Gastroesophageal sphincter (tissue), 4 donors: ENCODE measurements at regions not wholly inside any gene's neighbourhood (a gene's known extent, or its start where the extent isn't known, plus 50 kb on each side); places are given as distances from the start of the nearest gene placed in this dataset.

Source experiments
- ATAC-seq: fragments of 150-250 bp; one replicate; pipeline ENCODE4 v1.9.1; 2016; ENCODE audit warnings: mild to moderate bottlenecking, moderate library complexity
- H3K27ac ChIP-seq, 4 donors: fragments of 200-600 bp; sonication (generic) in 3 of 4; 1 replicate in 3 of 4; 2 replicates in 1 of 4; pipeline ENCODE4 v1.5.1; 2016 to 2019
- H3K27me3 ChIP-seq: fragments of 200-600 bp; sonication (generic); one replicate; pipeline ENCODE4 v1.5.1; 2019
- H3K36me3 ChIP-seq, 2 donors: fragments of 200-600 bp; sonication (generic); one replicate each; pipeline ENCODE4 v1.5.1; 2019; ENCODE audit warnings: control low read depth in 1 of 2
- H3K4me1 ChIP-seq, 3 donors: fragments of 200-600 bp; sonication (generic); 1 replicate in 2 of 3; 2 replicates in 1 of 3; pipeline ENCODE4 v1.5.1; 2016 to 2019; ENCODE audit warnings: control low read depth in 2 of 3
- H3K4me3 ChIP-seq, 2 donors: fragments of 200-600 bp; sonication (generic); one replicate each; pipeline ENCODE4 v1.5.1; 2019; ENCODE audit warnings: mild to moderate bottlenecking in 1 of 2, moderate library complexity in 1 of 2
- H3K9me3 ChIP-seq, 3 donors: fragments of 200-600 bp; sonication (generic); one replicate each; pipeline ENCODE4 v1.5.1; 2017 to 2019; ENCODE audit warnings: control low read depth in 2 of 3
- EP300 ChIP-seq: sonication (generic); formaldehyde crosslinking; IDR thresholded peaks from one replicate; pipeline ENCODE4 v1.6.1; 2017; ENCODE audit warnings: antibody characterized with exemption, mild to moderate bottlenecking
- POLR2A ChIP-seq, 2 donors: fragments of 450-650 bp; IDR thresholded peaks; one replicate each; pipeline ENCODE4 v1.6.1; 2017; ENCODE audit warnings: antibody characterized with exemption in 2 of 2, mild to moderate bottlenecking in 2 of 2, moderate library complexity in 1 of 2
- POLR2AphosphoS5 ChIP-seq: sonication (generic); formaldehyde crosslinking; IDR thresholded peaks from one replicate; pipeline ENCODE4 v1.6.1; 2017; ENCODE audit warnings: antibody characterized with exemption
- WGBS, 2 donors: methylation state at CpG; one replicate each; pipeline ENCODE4 v1.1.5; 2018; ENCODE audit warnings: low coverage in 1 of 2; 5-methylcytosine and 5-hydroxymethylcytosine counted together
- TF ChIP-seq, protein P1 (sequence below), 4 experiments: fragments of 200-600 bp in 2 of 4; fragments of 450-650 bp in 2 of 4; sonication (generic) in 1 of 4; IDR thresholded peaks; one replicate each; pipeline ENCODE4 v1.5.1; 2017 to 2019; ENCODE audit warnings: antibody characterized with exemption in 4 of 4, mild to moderate bottlenecking in 2 of 4, moderate library complexity in 2 of 4

DNA sequence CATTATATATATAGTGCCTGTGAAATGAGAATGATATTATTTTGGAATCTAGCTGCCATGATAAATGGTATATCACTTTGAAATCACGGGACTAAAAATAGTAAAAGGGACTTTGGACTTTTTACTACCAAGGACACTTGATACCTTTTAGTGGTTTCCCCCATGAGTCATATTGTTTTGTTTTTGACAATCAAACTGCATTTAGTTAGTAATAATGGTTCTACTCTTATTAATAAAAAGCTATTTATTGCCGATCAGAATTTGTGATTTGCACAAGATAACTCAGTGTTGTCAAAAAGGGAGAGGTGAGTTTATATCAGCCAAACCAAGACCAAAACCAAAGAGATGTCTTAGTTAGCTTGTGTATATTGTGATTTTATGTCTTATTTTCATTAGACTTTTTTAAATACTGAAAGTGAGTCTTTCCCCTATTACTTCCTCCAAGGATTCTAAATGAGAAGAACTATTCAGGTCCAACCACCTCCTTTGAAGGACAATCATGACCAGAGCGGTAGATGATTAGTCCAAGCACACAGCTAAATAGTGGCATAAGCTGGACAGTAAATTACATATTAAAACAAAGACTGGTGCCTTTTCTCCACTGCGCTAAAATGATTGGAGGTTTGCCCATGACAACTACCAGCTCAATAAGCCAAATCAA, 281.7 kb upstream of the ESRRG start:
- Histone ChIP-seq H3K36me3 (no peaks in the 10 kb centered on the region), H3K27me3 (no peaks in the 10 kb centered on the region), H3K4me3 (no peak overlapping the region), H3K4me1 (no peaks in the 10 kb centered on the region), H3K27ac (no peak overlapping the region), H3K9me3 (no peaks in the 10 kb centered on the region)
- TF ChIP-seq POLR2AphosphoS5: no peak
- TF ChIP-seq POLR2A (IDR thresholded peaks at IDR 0.05): no peak
- no peak for TF ChIP-seq EP300
- TF ChIP-seq, protein P1, sequence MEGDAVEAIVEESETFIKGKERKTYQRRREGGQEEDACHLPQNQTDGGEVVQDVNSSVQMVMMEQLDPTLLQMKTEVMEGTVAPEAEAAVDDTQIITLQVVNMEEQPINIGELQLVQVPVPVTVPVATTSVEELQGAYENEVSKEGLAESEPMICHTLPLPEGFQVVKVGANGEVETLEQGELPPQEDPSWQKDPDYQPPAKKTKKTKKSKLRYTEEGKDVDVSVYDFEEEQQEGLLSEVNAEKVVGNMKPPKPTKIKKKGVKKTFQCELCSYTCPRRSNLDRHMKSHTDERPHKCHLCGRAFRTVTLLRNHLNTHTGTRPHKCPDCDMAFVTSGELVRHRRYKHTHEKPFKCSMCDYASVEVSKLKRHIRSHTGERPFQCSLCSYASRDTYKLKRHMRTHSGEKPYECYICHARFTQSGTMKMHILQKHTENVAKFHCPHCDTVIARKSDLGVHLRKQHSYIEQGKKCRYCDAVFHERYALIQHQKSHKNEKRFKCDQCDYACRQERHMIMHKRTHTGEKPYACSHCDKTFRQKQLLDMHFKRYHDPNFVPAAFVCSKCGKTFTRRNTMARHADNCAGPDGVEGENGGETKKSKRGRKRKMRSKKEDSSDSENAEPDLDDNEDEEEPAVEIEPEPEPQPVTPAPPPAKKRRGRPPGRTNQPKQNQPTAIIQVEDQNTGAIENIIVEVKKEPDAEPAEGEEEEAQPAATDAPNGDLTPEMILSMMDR (IDR thresholded peaks at IDR 0.05): no peak
- ATAC-seq: no peak
- 72 to 95% methylated on average over 3 to 4 of the region's 4 CpGs for WGBS, 2 donors

DNA sequence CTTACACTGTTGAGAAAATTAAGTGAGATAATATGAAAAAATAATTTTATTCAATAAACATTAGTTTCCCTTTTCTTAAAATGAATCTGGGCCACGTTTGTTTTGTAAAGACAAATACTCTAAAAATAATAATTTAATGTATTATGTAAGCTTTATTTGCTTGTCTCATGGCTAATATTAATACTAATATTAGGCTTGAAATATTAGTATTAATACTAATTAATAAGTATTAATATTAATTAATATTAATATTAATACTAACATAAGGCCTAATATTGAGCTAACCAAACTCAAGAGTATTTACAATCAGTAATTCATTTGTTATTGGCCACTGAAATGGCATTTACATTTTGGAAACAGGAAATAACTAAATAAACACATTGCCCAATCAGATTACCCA, 280.1 kb upstream of the ESRRG start:
- 79 to 81% methylated on average over 1 of the region's 1 CpG for WGBS, 2 donors
- TF ChIP-seq, protein P1 (IDR thresholded peaks at IDR 0.05): no peak
- no peak for TF ChIP-seq POLR2A (IDR thresholded peaks at IDR 0.05)
- no peaks in the 10 kb centered on the region for H3K4me1 ChIP-seq
- no peak overlapping the region for H3K27ac ChIP-seq
- H3K36me3 ChIP-seq: no peaks in the 10 kb centered on the region
- H3K4me3 ChIP-seq: no peak overlapping the region
- no peaks in the 10 kb centered on the region for H3K9me3 ChIP-seq
- H3K27me3 ChIP-seq: no peaks in the 10 kb centered on the region
- no peak for ATAC-seq

DNA sequence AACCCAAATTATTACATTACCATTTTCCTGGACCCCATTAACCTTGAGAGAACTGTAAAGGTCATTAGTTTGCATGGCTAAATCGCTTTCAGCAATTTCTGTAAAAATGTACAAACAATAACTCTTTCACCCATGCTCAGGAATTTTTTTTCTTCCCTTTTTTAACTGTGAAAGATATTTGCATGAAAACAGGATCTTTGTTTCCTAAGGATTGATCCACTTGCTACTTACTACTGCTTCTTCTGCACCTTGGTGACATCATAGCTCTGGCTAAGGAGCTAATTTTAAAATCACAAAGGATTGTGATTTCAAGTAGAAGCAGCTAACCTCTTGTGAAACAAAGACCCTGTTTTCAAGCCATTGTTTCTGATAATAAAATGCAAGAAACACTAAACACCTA, 274.6 kb upstream of the ESRRG start:
- Histone ChIP-seq H3K36me3 (no peaks in the 10 kb centered on the region), H3K9me3 (no peaks in the 10 kb centered on the region), H3K27me3 (no peaks in the 10 kb centered on the region), H3K4me3 (no peak overlapping the region), H3K4me1 (no peaks in the 10 kb centered on the region), H3K27ac (no peak overlapping the region)
- ATAC-seq: no peak
- WGBS, 2 donors: 85 to 91% methylated on average over 1 of the region's 1 CpG
- TF ChIP-seq POLR2A (IDR thresholded peaks at IDR 0.05) (no peak), POLR2AphosphoS5 (no peak), EP300 (no peak)
- TF ChIP-seq, protein P1 (IDR thresholded peaks at IDR 0.05): no peak

DNA sequence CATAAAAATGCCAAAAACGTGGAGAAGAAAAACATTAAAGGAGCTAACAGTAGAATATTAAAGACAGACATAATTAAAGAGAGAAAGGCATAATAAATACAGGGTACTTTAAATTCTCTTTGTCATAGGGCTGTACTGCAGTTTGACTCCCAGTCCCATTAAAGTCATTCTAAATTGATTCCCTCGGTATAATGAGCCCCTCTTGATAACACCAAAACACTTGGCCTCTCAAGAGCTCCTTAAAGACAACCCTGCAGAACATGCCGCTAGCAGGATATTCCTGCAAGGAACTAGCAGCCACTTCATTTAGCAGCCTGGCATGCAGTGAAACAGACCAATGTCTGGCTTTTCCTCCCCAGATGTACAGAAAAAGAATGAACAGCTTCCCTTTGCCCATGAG, 273.8 kb upstream of the ESRRG start:
- Histone ChIP-seq H3K27me3 (no peaks in the 10 kb centered on the region), H3K4me3 (no peak overlapping the region), H3K4me1 (no peaks in the 10 kb centered on the region), H3K36me3 (no peaks in the 10 kb centered on the region), H3K27ac (no peak overlapping the region), H3K9me3 (no peaks in the 10 kb centered on the region)
- no peak for ATAC-seq
- WGBS, 2 donors: 41% methylated on average over 3 of the region's 3 CpGs; no CpG with 5 or more reads in 1 of the 2 donors
- TF ChIP-seq, protein P1 (IDR thresholded peaks at IDR 0.05): no peak
- TF ChIP-seq POLR2AphosphoS5 (no peak), POLR2A (IDR thresholded peaks at IDR 0.05) (no peak), EP300 (no peak)

DNA sequence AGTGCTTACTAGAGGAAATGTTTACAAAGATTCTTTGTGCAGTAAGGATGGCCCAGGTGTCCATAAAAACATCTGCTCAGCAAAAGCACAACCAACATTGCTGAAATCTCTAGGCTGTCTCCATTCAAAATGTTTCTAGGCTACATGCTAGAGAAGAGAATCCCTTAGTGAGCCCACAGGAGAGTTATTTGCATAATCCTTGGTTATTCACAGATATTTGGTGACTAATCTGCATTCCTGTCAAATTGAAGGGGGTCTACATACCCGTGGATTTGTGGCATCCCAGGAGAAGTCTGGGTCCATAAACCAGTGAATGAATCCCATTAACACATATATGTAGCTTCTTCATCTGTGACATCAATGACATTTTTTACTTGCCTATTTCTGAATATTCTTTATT, 261.3 kb upstream of the ESRRG start:
- ATAC-seq: no peak
- WGBS, 2 donors: 11 to 50% methylated on average over 1 of the region's 1 CpG
- Histone ChIP-seq H3K4me1 (no peaks in the 10 kb centered on the region), H3K4me3 (no peak overlapping the region), H3K27me3 (no peaks in the 10 kb centered on the region), H3K36me3 (no peaks in the 10 kb centered on the region), H3K9me3 (no peaks in the 10 kb centered on the region), H3K27ac (no peak overlapping the region)
- TF ChIP-seq EP300 (no peak), POLR2A (IDR thresholded peaks at IDR 0.05) (no peak), POLR2AphosphoS5 (no peak)
- TF ChIP-seq, protein P1 (IDR thresholded peaks at IDR 0.05): no peak
